ENCODE measurements at regions not wholly inside any gene's neighbourhood (a gene's known extent, or its start where the extent isn't known, plus 50 kb on each side); places are given as distances from the start of the nearest gene placed in this dataset.

DNA sequence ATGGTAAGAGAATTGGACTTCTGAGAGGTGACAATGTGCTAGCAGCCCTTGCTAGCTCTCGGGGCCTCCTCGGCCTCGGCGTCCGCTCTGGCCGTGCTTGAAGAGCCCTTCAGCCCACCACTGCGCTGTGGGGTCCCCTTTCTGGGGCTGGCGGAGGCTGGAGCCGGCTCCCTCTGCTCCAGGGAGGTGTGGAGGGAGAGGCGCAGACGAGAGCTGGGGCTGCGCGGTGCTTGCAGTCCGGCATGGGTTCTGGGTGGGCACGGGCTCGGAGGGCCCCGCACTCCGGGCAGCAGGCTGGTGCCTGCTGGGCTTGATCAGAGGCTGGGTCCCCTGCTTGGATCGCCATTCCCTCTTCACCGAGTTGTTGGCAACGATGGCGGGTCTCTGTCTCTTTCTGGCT lies 226.4 kb upstream of the AMIGO2 start (continued):
- TF ChIP-seq STAT6 (CRISPR knock-in tag; conservative IDR thresholded peaks at IDR 0.05; ENCODE audit: low read depth) (no peak), NR2C2 (CRISPR knock-in tag; IDR thresholded peaks at IDR 0.05) (no peak), ZNF138 (CRISPR knock-in tag; conservative IDR thresholded peaks at IDR 0.05) (no peak)

DNA sequence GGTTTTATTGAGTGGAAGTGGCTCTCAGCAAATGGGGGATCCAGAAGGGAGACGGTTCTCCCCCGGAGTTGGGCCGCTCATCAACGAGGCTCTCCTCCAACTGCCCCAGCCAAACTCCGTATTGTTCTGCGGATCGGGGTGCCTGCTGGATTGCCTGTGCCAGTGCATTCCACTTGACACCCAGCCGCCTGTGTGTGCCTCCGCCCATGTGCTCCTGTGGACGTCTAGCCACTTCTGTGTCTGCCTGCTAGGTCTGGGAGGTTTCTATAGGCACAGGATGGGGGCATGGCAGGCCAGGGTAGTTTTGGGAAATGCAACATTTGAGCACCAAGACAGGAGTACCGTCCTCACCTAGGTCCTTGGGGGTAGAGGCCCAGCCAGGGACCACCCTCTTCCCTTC lies 225.7 kb upstream of the AMIGO2 start:
- H3K36me3 Mint-ChIP-seq, result no peaks in the 10 kb centered on the region
- H3K4me3 Mint-ChIP-seq, result no peak overlapping the region
- ATAC-seq (no peak), DNase-seq (ENCODE audit: low spot score) (no peak)
- ChIA-PET CTCF (interaction anchor here (2.8 kb wide), 1 partner anchor 273 kb away, joined by 13 read pairs; no protein-coding TSS in a partner anchor), POLR2A (no interaction called here)
- H3K4me1 Mint-ChIP-seq, result peaks cover 17% of the 10 kb centered on the region
- peaks cover 8% of the 10 kb centered on the region; the same call in 1 of the 2 replicates for H3K9me3 Mint-ChIP-seq
- peaks cover 3% of the 10 kb centered on the region for H3K27me3 Mint-ChIP-seq (ENCODE audit: low read depth)
- no peak overlapping the region for H3K27ac Mint-ChIP-seq
- TF ChIP-seq, protein P1, sequence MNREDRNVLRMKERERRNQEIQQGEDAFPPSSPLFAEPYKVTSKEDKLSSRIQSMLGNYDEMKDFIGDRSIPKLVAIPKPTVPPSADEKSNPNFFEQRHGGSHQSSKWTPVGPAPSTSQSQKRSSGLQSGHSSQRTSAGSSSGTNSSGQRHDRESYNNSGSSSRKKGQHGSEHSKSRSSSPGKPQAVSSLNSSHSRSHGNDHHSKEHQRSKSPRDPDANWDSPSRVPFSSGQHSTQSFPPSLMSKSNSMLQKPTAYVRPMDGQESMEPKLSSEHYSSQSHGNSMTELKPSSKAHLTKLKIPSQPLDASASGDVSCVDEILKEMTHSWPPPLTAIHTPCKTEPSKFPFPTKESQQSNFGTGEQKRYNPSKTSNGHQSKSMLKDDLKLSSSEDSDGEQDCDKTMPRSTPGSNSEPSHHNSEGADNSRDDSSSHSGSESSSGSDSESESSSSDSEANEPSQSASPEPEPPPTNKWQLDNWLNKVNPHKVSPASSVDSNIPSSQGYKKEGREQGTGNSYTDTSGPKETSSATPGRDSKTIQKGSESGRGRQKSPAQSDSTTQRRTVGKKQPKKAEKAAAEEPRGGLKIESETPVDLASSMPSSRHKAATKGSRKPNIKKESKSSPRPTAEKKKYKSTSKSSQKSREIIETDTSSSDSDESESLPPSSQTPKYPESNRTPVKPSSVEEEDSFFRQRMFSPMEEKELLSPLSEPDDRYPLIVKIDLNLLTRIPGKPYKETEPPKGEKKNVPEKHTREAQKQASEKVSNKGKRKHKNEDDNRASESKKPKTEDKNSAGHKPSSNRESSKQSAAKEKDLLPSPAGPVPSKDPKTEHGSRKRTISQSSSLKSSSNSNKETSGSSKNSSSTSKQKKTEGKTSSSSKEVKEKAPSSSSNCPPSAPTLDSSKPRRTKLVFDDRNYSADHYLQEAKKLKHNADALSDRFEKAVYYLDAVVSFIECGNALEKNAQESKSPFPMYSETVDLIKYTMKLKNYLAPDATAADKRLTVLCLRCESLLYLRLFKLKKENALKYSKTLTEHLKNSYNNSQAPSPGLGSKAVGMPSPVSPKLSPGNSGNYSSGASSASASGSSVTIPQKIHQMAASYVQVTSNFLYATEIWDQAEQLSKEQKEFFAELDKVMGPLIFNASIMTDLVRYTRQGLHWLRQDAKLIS (CRISPR knock-in tag; IDR thresholded peaks at IDR 0.05; ENCODE audit: borderline replicate concordance), result no peak
- TF ChIP-seq JUN (CRISPR knock-in tag; IDR thresholded peaks at IDR 0.05) (no peak), FOXP4 (CRISPR knock-in tag; IDR thresholded peaks at IDR 0.05) (no peak), ZNF263 (CRISPR knock-in tag; IDR thresholded peaks at IDR 0.05; ENCODE audit: low read depth) (no peak), TEAD1 (CRISPR knock-in tag; IDR thresholded peaks at IDR 0.05) (no peak), GTF2I (CRISPR knock-in tag; conservative IDR thresholded peaks at IDR 0.05) (no peak), RORB (CRISPR knock-in tag; IDR thresholded peaks at IDR 0.05) (no peak), PREB (CRISPR knock-in tag; IDR thresholded peaks at IDR 0.05; ENCODE audit: borderline replicate concordance) (no peak), HMGXB4 (CRISPR knock-in tag; IDR thresholded peaks at IDR 0.05) (no peak), ZNF416 (CRISPR knock-in tag; IDR thresholded peaks at IDR 0.05) (no peak)
- TF ChIP-seq, protein P2, sequence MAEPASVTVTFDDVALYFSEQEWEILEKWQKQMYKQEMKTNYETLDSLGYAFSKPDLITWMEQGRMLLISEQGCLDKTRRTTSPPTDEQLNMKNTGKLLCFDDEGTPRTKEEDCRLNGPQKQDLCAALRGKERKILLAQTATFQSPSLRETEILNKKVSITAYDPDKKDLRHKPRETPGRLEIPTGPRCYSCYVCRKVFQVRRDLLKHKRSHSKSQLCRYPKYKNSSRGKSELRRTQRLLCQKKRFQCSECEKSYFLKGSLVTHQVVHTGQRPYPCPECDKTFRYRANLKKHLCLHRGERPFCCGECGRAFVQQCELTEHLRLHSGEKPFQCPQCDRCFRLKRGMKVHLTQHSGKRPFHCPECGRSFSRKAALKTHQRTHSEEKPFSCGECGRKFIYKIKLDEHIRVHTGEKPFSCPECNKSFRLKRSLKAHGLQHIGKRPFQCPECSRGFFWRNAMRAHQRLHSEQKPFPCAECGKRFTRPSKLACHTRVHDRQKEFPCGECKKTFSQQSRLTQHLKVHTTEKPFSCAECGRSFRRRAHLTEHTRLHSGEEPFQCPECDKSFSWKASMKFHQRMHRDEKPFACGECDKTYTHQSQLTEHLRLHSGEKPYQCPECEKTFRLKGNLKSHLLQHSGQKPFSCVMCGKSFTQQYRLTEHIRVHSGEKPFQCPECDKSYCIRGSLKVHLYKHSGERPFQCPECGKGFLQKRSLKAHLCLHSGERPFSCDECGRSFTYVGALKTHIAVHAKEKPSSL (CRISPR knock-in tag; conservative IDR thresholded peaks at IDR 0.05), result no peak

All from WTC11 (cell line).